H1 (cell line): ENCODE measurements at regions not wholly inside any gene's neighbourhood (a gene's known extent, or its start where the extent isn't known, plus 50 kb on each side); places are given as distances from the start of the nearest gene placed in this dataset.

Experiments used
- CTCF ChIA-PET: fragments of 300-600 bp; sonication (Branson Sonifier 250); formaldehyde crosslinking; loops from one replicate; lab custom pipeline; 2021; ENCODE audit not compliant: partially characterized antibody; lab: Charles Lee
- POLR2A ChIA-PET: fragments of 300-600 bp; sonication (Branson Sonifier 250); formaldehyde crosslinking; loops from one replicate; lab custom pipeline; 2021; ENCODE audit warnings: inconsistent platforms; ENCODE audit not compliant: partially characterized antibody; lab: Charles Lee
- DNase-seq, 2 experiments: peaks; one replicate each; pipeline versions ENCODE4 v3.0.0 to v3.0.0-alpha.2; 2010 to 2022; ENCODE audit warnings: low spot score in 2 of 2, low read depth in 1 of 2, mixed read lengths in 1 of 2
- FAIRE-seq: peaks from 2 replicates; lab custom pipeline; 2011; peaks lifted over from hg19 to GRCh38; lab: Jason Lieb, UNC
- H2AFZ ChIP-seq: 2 replicates; pipeline ENCODE4 v1.8.1; 2012; ENCODE audit warnings: low read length, inconsistent platforms
- H2AK5ac ChIP-seq: 2 replicates; pipeline ENCODE4 v1.6.1; 2013; ENCODE audit warnings: low read depth, low read length
- H2BK120ac ChIP-seq: replicated peaks from 2 replicates; pipeline ENCODE3; 2013; ENCODE audit warnings: low read depth, low read length, inconsistent platforms
- H2BK12ac ChIP-seq: 2 replicates; pipeline ENCODE4 v1.6.1; 2013; ENCODE audit warnings: low read depth, low read length
- H2BK15ac ChIP-seq: 2 replicates; pipeline ENCODE4 v1.6.1; 2013; ENCODE audit warnings: low read length
- H2BK20ac ChIP-seq: 2 replicates; pipeline ENCODE4 v1.6.1; 2013; ENCODE audit warnings: low read length
- H2BK5ac ChIP-seq: 2 replicates; pipeline ENCODE4 v1.6.1; 2013; ENCODE audit warnings: low read depth, low read length
- H3K14ac ChIP-seq: 2 replicates; pipeline ENCODE4 v1.6.1; 2013; ENCODE audit warnings: inconsistent platforms; ENCODE audit not compliant: insufficient read length
- H3K18ac ChIP-seq: 2 replicates; pipeline ENCODE4 v1.6.1; 2013; ENCODE audit warnings: low read length; ENCODE audit errors: extremely low read depth
- H3K23ac ChIP-seq: 2 replicates; pipeline ENCODE4 v1.6.1; 2013; ENCODE audit warnings: inconsistent platforms; ENCODE audit not compliant: insufficient read length
- H3K23me2 ChIP-seq: 2 replicates; pipeline ENCODE4 v1.6.1; 2013; ENCODE audit warnings: low read depth, low read length
- H3K27ac ChIP-seq: 2 replicates; pipeline ENCODE4 v1.6.1; 2011; ENCODE audit warnings: low read depth, low read length, inconsistent platforms
- H3K27me3 ChIP-seq, 4 experiments: replicated peaks in 1 of 4; 1 replicate in 1 of 4; 2 replicates in 3 of 4; pipeline versions ENCODE4 v1.6.1 to v1.8.1; 2011 to 2013; ENCODE audit warnings: low read length in 3 of 4, mild to moderate bottlenecking in 3 of 4, inconsistent platforms in 2 of 4, mixed read lengths in 2 of 4, moderate library complexity in 1 of 4; ENCODE audit not compliant: control insufficient read depth in 3 of 4, insufficient read depth in 3 of 4; ENCODE audit errors: extremely low read depth in 1 of 4
- H3K36me3 ChIP-seq, 4 experiments: 2 replicates each; pipeline versions ENCODE4 v1.6.1 to v1.8.1; 2011 to 2013; ENCODE audit warnings: mild to moderate bottlenecking in 4 of 4, low read length in 3 of 4, moderate library complexity in 2 of 4, control low read depth in 1 of 4, inconsistent platforms in 1 of 4; ENCODE audit not compliant: insufficient read depth in 4 of 4, control insufficient read depth in 2 of 4
- H3K4ac ChIP-seq: replicated peaks from 2 replicates; pipeline ENCODE3; 2013; ENCODE audit warnings: low read length, low read depth, mixed read lengths, inconsistent platforms; ENCODE audit not compliant: insufficient read length
- H3K4me1 ChIP-seq, 4 experiments: replicated peaks in 1 of 4; 1 replicate in 1 of 4; 2 replicates in 3 of 4; pipeline versions ENCODE4 v1.6.1 to v1.8.1; 2011 to 2013; ENCODE audit warnings: low read length in 3 of 4, inconsistent platforms in 2 of 4, mixed read lengths in 1 of 4; ENCODE audit not compliant: insufficient read depth in 4 of 4, control insufficient read depth in 3 of 4
- H3K4me2 ChIP-seq, 2 experiments: 2 replicates each; pipeline versions ENCODE4 v1.6.1 to v1.8.1; 2011 to 2013; ENCODE audit warnings: low read depth in 2 of 2, low read length in 2 of 2, control low read depth in 1 of 2, inconsistent platforms in 1 of 2, mild to moderate bottlenecking in 1 of 2; ENCODE audit not compliant: insufficient read depth in 1 of 2
- H3K4me3 ChIP-seq, 4 experiments: fragments of 200-600, 300-600 bp in 1 of 4; sonication (generic), shearing (Covaris generic), sonication (Bioruptor Twin) in 1 of 4; 2 replicates each; pipeline versions ENCODE4 v1.5.1 to v1.8.1; 2011 to 2016; ENCODE audit warnings: low read length in 4 of 4, low read depth in 3 of 4, control low read depth in 2 of 4, inconsistent platforms in 2 of 4, mild to moderate bottlenecking in 2 of 4, mixed read lengths in 1 of 4, moderate library complexity in 1 of 4; ENCODE audit not compliant: insufficient read depth in 2 of 4; ENCODE audit errors: extremely low read depth in 1 of 4
- H3K56ac ChIP-seq: replicated peaks from 2 replicates; pipeline ENCODE3; 2013; ENCODE audit warnings: low read depth, mild to moderate bottlenecking, mixed read lengths, low read length, inconsistent platforms; ENCODE audit not compliant: insufficient read length
- H3K79me1 ChIP-seq: 2 replicates; pipeline ENCODE4 v1.6.1; 2013; ENCODE audit warnings: low read depth, low read length, control low read depth
- H3K79me2 ChIP-seq, 2 experiments: 2 replicates each; pipeline versions ENCODE4 v1.6.1 to v1.8.1; 2012 to 2013; ENCODE audit warnings: low read length in 2 of 2, mild to moderate bottlenecking in 2 of 2, inconsistent platforms in 1 of 2; ENCODE audit not compliant: insufficient read depth in 2 of 2, control insufficient read depth in 1 of 2
- H3K9ac ChIP-seq, 4 experiments: replicated peaks in 1 of 4; 1 replicate in 1 of 4; 2 replicates in 3 of 4; pipeline versions ENCODE4 v1.6.1 to v1.8.1; 2011 to 2013; ENCODE audit warnings: low read depth in 3 of 4, low read length in 3 of 4, control low read depth in 2 of 4, mild to moderate bottlenecking in 2 of 4, moderate library complexity in 2 of 4, inconsistent platforms in 1 of 4; ENCODE audit errors: extremely low read depth in 1 of 4
- H3K9me3 ChIP-seq, 2 experiments: 2 replicates each; pipeline versions ENCODE4 v1.6.1 to v1.8.1; 2012 to 2013; ENCODE audit warnings: mild to moderate bottlenecking in 2 of 2, moderate library complexity in 2 of 2, control low read depth in 1 of 2, inconsistent platforms in 1 of 2, low read depth in 1 of 2, low read length in 1 of 2, mixed read lengths in 1 of 2; ENCODE audit not compliant: insufficient read depth in 2 of 2
- H4K20me1 ChIP-seq, 2 experiments: replicated peaks in 1 of 2; 2 replicates each; pipeline versions ENCODE3 to v1.8.1; 2011 to 2013; ENCODE audit warnings: inconsistent platforms in 2 of 2, low read length in 2 of 2, mild to moderate bottlenecking in 1 of 2; ENCODE audit not compliant: insufficient read depth in 2 of 2, control insufficient read depth in 1 of 2
- H4K5ac ChIP-seq: 2 replicates; pipeline ENCODE4 v1.6.1; 2013; ENCODE audit warnings: low read length, low read depth, mixed read lengths, inconsistent platforms; ENCODE audit not compliant: insufficient read length
- H4K8ac ChIP-seq: 2 replicates; pipeline ENCODE4 v1.8.0; 2013; ENCODE audit warnings: mild to moderate bottlenecking, moderate library complexity, low read length, inconsistent platforms; ENCODE audit not compliant: insufficient read depth; ENCODE audit errors: extremely low read depth
- H4K91ac ChIP-seq: replicated peaks from 2 replicates; pipeline ENCODE3; 2013; ENCODE audit warnings: low read length, mixed read lengths, inconsistent platforms; ENCODE audit not compliant: insufficient read length
- BRCA1 ChIP-seq: IDR thresholded peaks from 2 replicates; pipeline ENCODE4 v1.6.1; 2012; ENCODE audit warnings: low read depth, low read length, improper control_type of control experiment
- JUN ChIP-seq: IDR thresholded peaks from 2 replicates; pipeline ENCODE4 v1.6.1; 2011; ENCODE audit warnings: low read depth, mild to moderate bottlenecking, improper control_type of control experiment, low read length
- MAFK ChIP-seq: IDR thresholded peaks from 2 replicates; pipeline ENCODE4 v1.6.1; 2012; ENCODE audit warnings: low read depth, mild to moderate bottlenecking, improper control_type of control experiment, low read length
- NRF1 ChIP-seq: IDR thresholded peaks from 2 replicates; pipeline ENCODE4 v1.6.1; 2011; ENCODE audit warnings: mild to moderate bottlenecking, low read depth, low read length, improper control_type of control experiment
- PHF8 ChIP-seq: fragments of 200-600 bp; sonication (generic); conservative IDR thresholded peaks from 2 replicates; pipeline ENCODE4 v1.7.1; 2012; ENCODE audit warnings: low read depth, mild to moderate bottlenecking, inconsistent platforms, low read length, moderate library complexity
- RAD21 ChIP-seq, 2 experiments: IDR thresholded peaks in 1 of 2; conservative IDR thresholded peaks in 1 of 2; 2 replicates each; pipeline ENCODE4 v1.6.1; 2011; ENCODE audit warnings: low read depth in 2 of 2, low read length in 2 of 2, improper control_type of control experiment in 1 of 2, inconsistent platforms in 1 of 2, mild to moderate bottlenecking in 1 of 2, moderate library complexity in 1 of 2
- SP1 ChIP-seq: IDR thresholded peaks from 2 replicates; pipeline ENCODE4 v1.6.1; 2011; ENCODE audit warnings: low read depth, low read length
- SUZ12 ChIP-seq: fragments of 200-600 bp; sonication (generic); IDR thresholded peaks from 2 replicates; pipeline ENCODE4 v1.6.1; 2012; ENCODE audit warnings: mild to moderate bottlenecking, inconsistent platforms, low read length, moderate library complexity, mixed read lengths
- WGBS, 2 experiments: shearing (Covaris generic) in 1 of 2; methylation state at CpG; one replicate each; pipeline versions ENCODE4 v1.1.6 to v1.1.7; 2013 to 2015; ENCODE audit warnings: low lambda C conversion rate in 2 of 2, mixed read lengths in 2 of 2, inconsistent platforms in 1 of 2, low coverage in 1 of 2, missing lambda C conversion rate in 1 of 2; ENCODE audit not compliant: insufficient replicate concordance in 2 of 2, insufficient coverage in 1 of 2, insufficient read length in 1 of 2; ENCODE audit errors: extremely low coverage in 1 of 2, missing lambda C conversion rate in 1 of 2; 5-methylcytosine and 5-hydroxymethylcytosine counted together
- TF ChIP-seq, protein P1 (sequence below), 3 experiments: IDR thresholded peaks; 1 replicate in 2 of 3; 2 replicates in 1 of 3; pipeline versions ENCODE4 v1.5.1 to v1.6.1; 2011; ENCODE audit warnings: low read length in 3 of 3, mild to moderate bottlenecking in 3 of 3, inconsistent platforms in 2 of 3, low read depth in 1 of 3, moderate library complexity in 1 of 3; ENCODE audit not compliant: insufficient read depth in 1 of 3; ENCODE audit errors: control extremely low read depth in 1 of 3
- TF ChIP-seq, protein P2 (sequence below): IDR thresholded peaks from 2 replicates; pipeline ENCODE4 v1.6.1; 2012; ENCODE audit warnings: low read length, inconsistent platforms

DNA sequence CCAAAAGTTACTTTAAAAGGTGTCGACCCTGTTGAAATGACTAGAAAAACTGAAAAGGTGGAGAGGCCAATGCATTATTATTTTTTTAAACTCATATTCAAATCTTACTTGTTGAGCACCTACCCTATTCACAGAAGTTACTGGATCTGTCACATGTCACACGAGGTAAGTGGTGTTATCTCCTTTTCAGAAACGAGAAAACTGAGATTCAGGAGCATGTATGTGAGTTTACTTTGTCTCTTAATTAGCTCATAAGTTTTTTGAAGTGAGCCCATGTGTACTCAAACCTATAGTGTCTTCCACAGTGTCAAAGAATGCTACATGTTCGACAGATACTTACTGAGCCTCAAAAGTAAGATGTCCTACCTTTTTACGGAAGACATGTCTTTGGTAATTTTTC, 81.8 kb upstream of the EGLN3 start:
- no peak overlapping the region for H2BK120ac ChIP-seq
- H2BK15ac ChIP-seq: no peak overlapping the region
- H3K4me1 ChIP-seq: peaks cover 0 to 4% (median 4%) of the 10 kb centered on the region in 4 experiments; a peak in 4 of 7 replicates
- no peak overlapping the region for H3K4me2 ChIP-seq
- H3K79me2 ChIP-seq: no peaks in the 10 kb centered on the region
- H3K9ac ChIP-seq: no peak overlapping the region
- no peak overlapping the region for H2BK5ac ChIP-seq
- no peak overlapping the region for H3K56ac ChIP-seq
- no peak overlapping the region for H4K5ac ChIP-seq
- H2BK20ac ChIP-seq: no peak overlapping the region
- ChIA-PET POLR2A (interaction anchor here (0.7 kb wide), 1 partner anchor 77 kb away, joined by 3 read pairs; no protein-coding TSS in a partner anchor), CTCF (interaction anchor here (1.8 kb wide), 1 partner anchor 183 kb away, joined by 4 read pairs; no protein-coding TSS in a partner anchor)
- H3K23me2 ChIP-seq: no peaks in the 10 kb centered on the region
- no peak overlapping the region for H3K4ac ChIP-seq
- no peak overlapping the region for H2AFZ ChIP-seq
- no peaks in the 10 kb centered on the region for H3K79me1 ChIP-seq
- no peak overlapping the region for H4K8ac ChIP-seq
- H3K18ac ChIP-seq: no peak overlapping the region
- H3K14ac ChIP-seq: no peak overlapping the region
- H3K4me3 ChIP-seq: no peak overlapping the region
- 92% methylated on average over 5 of the region's 5 CpGs; no CpG with 5 or more reads in 1 of the 2 experiments for WGBS, 2 experiments
- no peak overlapping the region for H2AK5ac ChIP-seq
- H2BK12ac ChIP-seq: no peak overlapping the region
- H4K91ac ChIP-seq: no peak overlapping the region
- H3K9me3 ChIP-seq: no peaks in the 10 kb centered on the region
- no peak overlapping the region for H3K23ac ChIP-seq
- DNase-seq (no peak), FAIRE-seq (no peak)
- H3K27me3 ChIP-seq: no peaks in the 10 kb centered on the region
- H3K27ac ChIP-seq: no peak overlapping the region
- no peaks in the 10 kb centered on the region for H4K20me1 ChIP-seq
- no peaks in the 10 kb centered on the region for H3K36me3 ChIP-seq
- no peak for TF ChIP-seq RAD21 (IDR thresholded peaks at IDR 0.05 in 1 of 2, conservative IDR thresholded peaks at IDR 0.05 in 1 of 2; ENCODE audit: low read depth in 2 of 2, low read length in 2 of 2)
- TF ChIP-seq MAFK: no peak
- no peak for TF ChIP-seq BRCA1
- TF ChIP-seq PHF8: no peak
- TF ChIP-seq, protein P1, sequence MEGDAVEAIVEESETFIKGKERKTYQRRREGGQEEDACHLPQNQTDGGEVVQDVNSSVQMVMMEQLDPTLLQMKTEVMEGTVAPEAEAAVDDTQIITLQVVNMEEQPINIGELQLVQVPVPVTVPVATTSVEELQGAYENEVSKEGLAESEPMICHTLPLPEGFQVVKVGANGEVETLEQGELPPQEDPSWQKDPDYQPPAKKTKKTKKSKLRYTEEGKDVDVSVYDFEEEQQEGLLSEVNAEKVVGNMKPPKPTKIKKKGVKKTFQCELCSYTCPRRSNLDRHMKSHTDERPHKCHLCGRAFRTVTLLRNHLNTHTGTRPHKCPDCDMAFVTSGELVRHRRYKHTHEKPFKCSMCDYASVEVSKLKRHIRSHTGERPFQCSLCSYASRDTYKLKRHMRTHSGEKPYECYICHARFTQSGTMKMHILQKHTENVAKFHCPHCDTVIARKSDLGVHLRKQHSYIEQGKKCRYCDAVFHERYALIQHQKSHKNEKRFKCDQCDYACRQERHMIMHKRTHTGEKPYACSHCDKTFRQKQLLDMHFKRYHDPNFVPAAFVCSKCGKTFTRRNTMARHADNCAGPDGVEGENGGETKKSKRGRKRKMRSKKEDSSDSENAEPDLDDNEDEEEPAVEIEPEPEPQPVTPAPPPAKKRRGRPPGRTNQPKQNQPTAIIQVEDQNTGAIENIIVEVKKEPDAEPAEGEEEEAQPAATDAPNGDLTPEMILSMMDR (IDR thresholded peaks at IDR 0.05; ENCODE audit: control extremely low read depth in 1 of 3, insufficient read depth in 1 of 3, low read depth in 1 of 3, low read length in 3 of 3): no peak
- TF ChIP-seq SUZ12: no peak
- TF ChIP-seq, protein P2, sequence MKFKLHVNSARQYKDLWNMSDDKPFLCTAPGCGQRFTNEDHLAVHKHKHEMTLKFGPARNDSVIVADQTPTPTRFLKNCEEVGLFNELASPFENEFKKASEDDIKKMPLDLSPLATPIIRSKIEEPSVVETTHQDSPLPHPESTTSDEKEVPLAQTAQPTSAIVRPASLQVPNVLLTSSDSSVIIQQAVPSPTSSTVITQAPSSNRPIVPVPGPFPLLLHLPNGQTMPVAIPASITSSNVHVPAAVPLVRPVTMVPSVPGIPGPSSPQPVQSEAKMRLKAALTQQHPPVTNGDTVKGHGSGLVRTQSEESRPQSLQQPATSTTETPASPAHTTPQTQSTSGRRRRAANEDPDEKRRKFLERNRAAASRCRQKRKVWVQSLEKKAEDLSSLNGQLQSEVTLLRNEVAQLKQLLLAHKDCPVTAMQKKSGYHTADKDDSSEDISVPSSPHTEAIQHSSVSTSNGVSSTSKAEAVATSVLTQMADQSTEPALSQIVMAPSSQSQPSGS: no peak
- TF ChIP-seq SP1: no peak
- TF ChIP-seq NRF1: no peak
- no peak for TF ChIP-seq JUN
